GM18907 (cell line): ENCODE measurements at regions not wholly inside any gene's neighbourhood (a gene's known extent, or its start where the extent isn't known, plus 50 kb on each side); places are given as distances from the start of the nearest gene placed in this dataset.

ENCODE experiments used
- ATAC-seq: cut with Tn5 transposase; IDR thresholded peaks from one replicate; pipeline ENCODE4 v1.9.1; 2021; ENCODE audit warnings: mild to moderate bottlenecking, moderate library complexity; ENCODE audit not compliant: unreplicated experiment

DNA sequence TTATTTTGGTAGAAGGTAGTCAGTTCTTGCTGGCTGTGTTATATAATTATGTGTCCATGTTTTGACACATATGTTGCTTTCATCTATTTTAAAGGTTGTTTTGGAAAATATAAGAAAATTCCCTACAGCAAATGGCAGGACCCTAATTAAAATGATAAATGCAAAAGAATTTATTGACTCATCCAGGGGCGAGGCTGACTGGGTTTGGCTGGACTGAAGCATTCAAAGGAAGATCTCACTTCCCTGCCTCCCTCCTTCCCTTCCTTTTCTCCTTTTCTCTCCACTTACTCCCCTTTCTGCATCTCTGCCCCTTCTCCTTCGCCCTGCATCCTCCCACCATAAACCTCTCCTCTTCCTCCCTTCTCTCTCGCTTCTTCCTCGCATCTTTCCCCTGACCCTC is 129.6 kb downstream of the SNAPC1 start:
- no peak for ATAC-seq

GRCh38 chr14:61893371-61893940 is 131.2 kb downstream of the SNAPC1 start:
- no peak for ATAC-seq

GRCh38 chr14:61894452-61895077 is 132.3 kb downstream of the SNAPC1 start:
- ATAC-seq, result peak; percentile 41

DNA sequence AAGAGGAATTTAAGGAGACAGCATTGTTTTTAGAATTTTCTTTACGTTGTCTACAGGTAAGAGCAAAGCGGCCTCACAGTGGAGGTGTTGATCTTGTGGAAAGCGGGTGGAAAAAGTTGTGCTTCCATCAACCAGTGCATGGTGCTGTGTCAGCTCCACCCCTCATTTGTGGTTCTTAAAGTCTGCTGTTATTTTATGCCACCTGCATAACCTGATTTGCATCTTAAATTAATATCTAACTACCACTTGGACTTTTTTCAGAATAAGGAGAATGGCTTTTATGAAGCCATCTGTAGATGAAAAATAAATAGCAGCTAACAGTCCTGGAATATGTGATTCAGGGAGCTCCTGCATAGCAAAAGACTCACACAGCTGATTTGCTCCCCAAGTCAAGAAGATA is 135.1 kb downstream of the SNAPC1 start:
- ATAC-seq, result no peak

- ATAC-seq, result no peak
Measured at GRCh38 chr14:61898568-61898967, 136.3 kb downstream of the SNAPC1 start.

- no peak for ATAC-seq
Measured at GRCh38 chr14:61899497-61899896, 137.3 kb downstream of the SNAPC1 start.

GRCh38 chr14:61904946-61905345 is 142.7 kb downstream of the SNAPC1 start:
- ATAC-seq, result no peak

DNA sequence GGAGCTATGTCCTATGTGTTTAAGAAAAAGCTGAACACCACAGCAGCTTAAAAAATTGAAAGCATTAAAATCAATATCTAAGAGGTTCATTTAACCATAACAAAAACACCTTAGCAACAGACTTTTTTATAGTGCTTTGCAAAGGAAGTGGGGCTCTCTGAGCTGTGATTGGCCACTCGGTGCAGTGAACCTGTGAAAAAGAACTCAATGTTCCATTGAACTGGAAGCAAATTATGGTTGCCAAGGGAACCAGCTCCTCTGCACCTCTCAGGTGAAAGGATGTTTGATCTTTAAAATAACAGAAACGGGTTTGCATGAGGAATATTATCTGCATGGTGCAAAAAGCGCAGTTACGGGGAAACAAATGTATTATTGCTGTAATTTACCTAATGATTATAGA is 149.4 kb downstream of the SNAPC1 start:
- no peak for ATAC-seq

DNA sequence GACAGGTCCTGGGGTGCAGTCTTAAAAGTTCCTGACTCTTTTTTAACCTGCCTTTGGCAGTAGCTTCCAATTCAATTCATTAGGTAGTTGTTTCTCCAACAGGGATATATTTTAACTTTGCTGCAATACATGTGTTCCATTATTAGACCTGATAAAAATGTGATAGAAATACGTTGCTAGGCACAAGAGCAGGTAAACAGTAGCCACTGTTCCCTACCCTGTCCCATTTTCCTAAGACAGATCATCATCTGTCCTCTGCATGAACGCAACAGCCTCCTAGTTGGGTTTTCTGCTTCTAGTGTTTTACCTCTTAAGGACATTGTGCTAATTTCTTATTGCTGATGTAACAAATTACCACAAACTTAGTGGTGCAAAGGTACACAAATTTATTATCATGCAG is 156.8 kb downstream of the SNAPC1 start:
- no peak for ATAC-seq

DNA sequence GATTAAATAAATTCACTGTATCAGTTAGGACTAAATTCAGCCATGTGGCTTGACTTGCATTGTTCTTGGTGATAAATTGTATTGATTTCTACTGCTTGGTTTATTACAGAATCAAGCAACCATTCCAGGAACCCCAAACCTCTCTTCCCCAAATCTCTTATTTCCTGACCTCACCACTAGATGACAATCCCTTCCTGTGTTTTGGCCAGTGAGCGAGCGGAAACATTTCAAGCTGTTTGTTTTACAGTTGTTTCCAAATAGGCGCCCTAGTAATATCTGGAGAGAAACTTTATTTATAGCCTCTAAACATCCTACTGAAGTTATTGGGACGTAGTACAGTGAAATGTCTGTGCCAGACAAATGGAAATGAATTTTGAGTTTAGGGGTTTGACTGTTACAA is 161.1 kb downstream of the SNAPC1 start:
- ATAC-seq, result no peak

GRCh38 chr14:61925043-61925442 is 162.8 kb downstream of the SNAPC1 start:
- no peak for ATAC-seq

GRCh38 chr14:61925732-61926435 is 163.7 kb downstream of the SNAPC1 start:
- ATAC-seq, result no peak

DNA sequence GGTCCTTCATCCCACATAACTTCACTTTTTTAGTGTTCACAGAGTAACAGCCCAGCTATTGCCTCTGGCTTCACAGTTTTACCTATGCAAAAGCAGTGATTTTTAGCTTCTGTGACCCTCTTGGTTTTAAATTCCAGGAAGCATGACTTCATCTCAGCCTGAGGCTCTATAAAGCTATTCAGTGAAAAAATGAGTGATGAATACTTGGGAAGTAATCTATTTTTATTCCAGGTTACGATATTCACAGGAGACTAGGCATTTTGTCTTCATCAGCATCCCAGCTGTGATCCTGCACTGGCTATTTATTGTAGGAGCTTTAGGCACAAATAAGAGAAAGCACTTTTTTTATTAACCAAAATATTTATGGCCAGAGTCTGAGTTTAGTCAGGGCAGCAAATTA is 164.8 kb downstream of the SNAPC1 start:
- no peak for ATAC-seq

DNA sequence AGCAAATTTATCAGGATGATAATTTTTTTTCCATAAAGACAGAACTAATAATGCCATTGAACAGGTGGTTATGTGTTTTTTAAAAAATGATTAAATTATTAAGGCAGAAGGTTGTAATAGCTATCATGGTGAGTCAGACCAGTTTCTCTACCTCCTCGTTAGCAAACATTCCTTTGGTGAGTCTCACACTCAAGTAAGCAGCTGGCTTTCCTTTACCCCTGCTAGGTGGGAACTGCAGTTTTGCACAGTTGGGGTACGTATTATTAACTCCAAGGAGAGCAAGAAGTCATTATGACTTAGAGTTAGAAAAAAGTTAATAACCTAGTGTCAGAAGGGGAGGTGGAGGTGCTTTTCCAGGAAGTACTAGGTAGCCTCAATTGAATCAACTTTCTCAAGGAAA is 165.3 kb downstream of the SNAPC1 start:
- no peak for ATAC-seq

- no peak for ATAC-seq
Measured at GRCh38 chr14:61928300-61928699, 166.1 kb downstream of the SNAPC1 start.

GRCh38 chr14:61928701-61929100 is 166.5 kb downstream of the SNAPC1 start:
- ATAC-seq, result no peak

- ATAC-seq, result no peak
Measured at GRCh38 chr14:61929651-61930050, 167.4 kb downstream of the SNAPC1 start.

DNA sequence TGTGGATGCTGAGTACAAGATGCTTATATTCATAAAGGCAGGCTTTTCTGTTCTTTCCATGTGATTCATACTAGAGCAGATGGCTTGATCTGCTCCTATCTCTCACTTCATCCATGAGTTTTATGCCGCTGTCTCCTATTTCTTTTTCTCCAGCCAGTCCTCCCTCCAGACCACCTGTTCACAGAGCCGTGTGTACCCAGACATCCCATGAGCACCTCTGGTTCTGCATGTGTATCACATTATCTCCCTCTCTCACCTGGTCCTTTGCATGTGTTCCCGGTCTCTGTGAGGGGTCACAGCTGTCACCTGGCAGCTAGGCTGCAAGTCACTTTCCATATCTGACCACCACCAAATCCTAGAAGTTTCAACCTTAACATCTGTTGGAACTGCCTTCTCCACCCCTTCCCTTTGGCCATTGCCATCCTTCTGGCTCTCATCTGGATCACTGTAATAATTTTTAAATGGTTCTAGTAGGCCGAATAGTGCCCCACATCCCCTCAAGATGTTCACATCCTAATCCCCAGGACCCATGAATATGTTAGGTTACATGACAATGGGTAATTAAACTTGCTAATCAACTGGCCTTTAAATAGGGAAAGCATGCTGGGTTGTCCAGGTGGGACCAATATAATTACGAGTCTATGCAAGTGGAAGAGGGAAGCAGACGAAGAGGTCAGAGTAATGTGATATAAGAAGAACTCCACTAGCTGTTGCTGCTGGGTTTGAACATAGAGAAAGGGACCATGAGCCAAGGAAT is 168.1 kb downstream of the SNAPC1 start:
- no peak for ATAC-seq

DNA sequence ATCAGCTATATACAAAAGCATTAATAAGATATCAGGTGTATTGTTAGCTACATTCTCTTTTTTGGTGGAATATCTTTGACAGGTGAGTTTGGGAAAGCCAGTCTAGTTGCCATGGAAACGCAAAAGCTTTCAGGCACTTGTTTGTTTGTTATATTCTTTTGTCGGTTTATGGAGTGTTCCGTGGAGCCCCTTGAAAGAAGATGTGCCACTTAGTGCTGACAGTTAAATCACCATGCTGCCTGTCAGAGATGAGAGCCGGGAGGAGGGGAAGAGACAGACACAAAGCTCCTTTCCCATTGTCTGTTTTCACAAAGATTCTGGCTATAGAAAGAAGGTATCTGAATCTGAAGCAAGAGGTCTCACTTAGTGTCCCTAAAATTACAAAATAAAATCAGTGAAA is 170.8 kb downstream of the SNAPC1 start:
- ATAC-seq, result no peak

GRCh38 chr14:61934385-61934784 is 172.2 kb downstream of the SNAPC1 start:
- ATAC-seq, result no peak

GRCh38 chr14:61939776-61940175 is 177.6 kb downstream of the SNAPC1 start:
- no peak for ATAC-seq
